Natural killer cell (primary cell): ENCODE measurements at regions not wholly inside any gene's neighbourhood (a gene's known extent, or its start where the extent isn't known, plus 50 kb on each side); places are given as distances from the start of the nearest gene placed in this dataset.

Experiments
- ATAC-seq, 3 donors: fragments of 150-1000 bp in 2 of 3; fragments of 200-7000 bp in 1 of 3; cut with Tn5 transposase; 1 replicate in 1 of 3; 2 replicates in 2 of 3; pipeline ENCODE4 v1.10.0; 2021; ENCODE audit warnings: mild to moderate bottlenecking in 2 of 3, moderate library complexity in 2 of 3
- DNase-seq, 2 donors: peaks; one replicate each; pipeline versions ENCODE4 v3.0.0 to v3.0.0-alpha.2; 2013 to 2021; ENCODE audit warnings: mixed read lengths in 1 of 2
- H3K27ac ChIP-seq: one replicate; pipeline ENCODE4 v1.5.1; 2013; ENCODE audit warnings: mild to moderate bottlenecking, low read length
- H3K27me3 ChIP-seq: one replicate; pipeline ENCODE4 v1.6.1; 2013; ENCODE audit warnings: low read length; ENCODE audit not compliant: control insufficient read depth, insufficient read depth
- H3K36me3 ChIP-seq: one replicate; pipeline ENCODE4 v1.6.1; 2013; ENCODE audit warnings: low read length; ENCODE audit not compliant: control insufficient read depth, insufficient read depth
- H3K4me1 ChIP-seq: one replicate; pipeline ENCODE4 v1.6.1; 2013; ENCODE audit warnings: low read length; ENCODE audit not compliant: control insufficient read depth, insufficient read depth
- H3K4me3 ChIP-seq: one replicate; pipeline ENCODE4 v1.5.1; 2013; ENCODE audit warnings: low read length
- H3K9me3 ChIP-seq: one replicate; pipeline ENCODE4 v1.6.1; 2013; ENCODE audit warnings: low read length; ENCODE audit not compliant: control insufficient read depth, insufficient read depth
- H3K27ac Mint-ChIP-seq, 2 donors: one replicate each; pipeline ENCODE4 v1.8.0; 2022; ENCODE audit warnings: mild to moderate bottlenecking in 2 of 2, mixed read lengths in 2 of 2, moderate library complexity in 1 of 2
- H3K27me3 Mint-ChIP-seq, 2 donors: one replicate each; pipeline ENCODE4 v1.8.0; 2022; ENCODE audit warnings: low read depth in 2 of 2, mixed read lengths in 2 of 2
- H3K36me3 Mint-ChIP-seq: one replicate; pipeline ENCODE4 v1.8.0; 2022; ENCODE audit warnings: mixed read lengths
- H3K4me1 Mint-ChIP-seq, 2 donors: one replicate each; pipeline ENCODE4 v1.8.0; 2022; ENCODE audit warnings: mixed read lengths in 2 of 2
- H3K4me3 Mint-ChIP-seq: one replicate; pipeline ENCODE4 v1.8.0; 2022; ENCODE audit warnings: mild to moderate bottlenecking, moderate library complexity, mixed read lengths
- H3K9me3 Mint-ChIP-seq, 2 donors: one replicate each; pipeline ENCODE4 v1.8.0; 2022; ENCODE audit warnings: mixed read lengths in 2 of 2
- CTCF ChIP-seq: fragments of 200-600 bp; IDR thresholded peaks from one replicate; pipeline ENCODE4 v1.8.0; 2022; ENCODE audit warnings: antibody characterized with exemption
- WGBS: methylation state at CpG from one replicate; pipeline ENCODE4 v1.1.7; 2013; ENCODE audit warnings: missing lambda C conversion rate; ENCODE audit not compliant: insufficient coverage; 5-methylcytosine and 5-hydroxymethylcytosine counted together
- intact Hi-C: fragments of 100-400 bp; cut with micrococcal nuclease; formaldehyde crosslinking; loops from one replicate; pipeline ENCODE4 v1.14.2; 2022

GRCh38 chr14:51353901-51354300, 113.9 kb downstream of the TMX1 start:
- Histone ChIP-seq H3K4me1 (no peaks in the 10 kb centered on the region), H3K27ac (no peak overlapping the region), H3K36me3 (no peaks in the 10 kb centered on the region), H3K9me3 (no peaks in the 10 kb centered on the region), H3K27me3 (no peaks in the 10 kb centered on the region), H3K4me3 (no peak overlapping the region)
- intact Hi-C loops, result no loop called here
- no peak for ATAC-seq
- Mint-ChIP-seq H3K4me1 (no peaks in the 10 kb centered on the region), H3K27ac (no peak overlapping the region), H3K27me3 (peaks cover 10 to 15% of the 10 kb centered on the region in 2 donors), H3K36me3 (no peaks in the 10 kb centered on the region), H3K9me3 (no peaks in the 10 kb centered on the region), H3K4me3 (no peak overlapping the region)
- no peak for DNase-seq
- no peak for TF ChIP-seq CTCF
- 100% methylated on average over 1 of the region's 1 CpG for whole genome bisulfite sequencing

GRCh38 chr14:51354846-51355245, 114.8 kb downstream of the TMX1 start:
- Histone ChIP-seq H3K27ac (no peak overlapping the region), H3K36me3 (no peaks in the 10 kb centered on the region), H3K9me3 (no peaks in the 10 kb centered on the region), H3K4me3 (no peak overlapping the region), H3K27me3 (no peaks in the 10 kb centered on the region), H3K4me1 (no peaks in the 10 kb centered on the region)
- H3K36me3 Mint-ChIP-seq, result no peaks in the 10 kb centered on the region
- no peaks in the 10 kb centered on the region for H3K4me1 Mint-ChIP-seq
- H3K9me3 Mint-ChIP-seq, result no peaks in the 10 kb centered on the region
- H3K27me3 Mint-ChIP-seq, result peaks cover 13 to 21% of the 10 kb centered on the region in 2 donors
- no peak overlapping the region for H3K4me3 Mint-ChIP-seq
- intact Hi-C loops, result no loop called here
- DNase-seq, result no peak
- H3K27ac Mint-ChIP-seq, result no peak overlapping the region
- TF ChIP-seq CTCF, result no peak
- no peak for ATAC-seq
- 100% methylated on average over 1 of the region's 1 CpG for WGBS

- DNase-seq (no peak), ATAC-seq (no peak)
- intact Hi-C loops, result no loop called here
- Mint-ChIP-seq H3K9me3 (no peaks in the 10 kb centered on the region), H3K27ac (no peak overlapping the region), H3K27me3 (peaks cover 14 to 21% of the 10 kb centered on the region in 2 donors), H3K4me1 (no peaks in the 10 kb centered on the region), H3K36me3 (no peaks in the 10 kb centered on the region), H3K4me3 (no peak overlapping the region)
- Histone ChIP-seq H3K27ac (no peak overlapping the region), H3K27me3 (no peaks in the 10 kb centered on the region), H3K4me1 (no peaks in the 10 kb centered on the region), H3K9me3 (no peaks in the 10 kb centered on the region), H3K36me3 (no peaks in the 10 kb centered on the region), H3K4me3 (no peak overlapping the region)
- TF ChIP-seq CTCF, result no peak
- 86% methylated on average over 5 of the region's 5 CpGs for WGBS
Observed at GRCh38 chr14:51356381-51356780, 116.3 kb downstream of the TMX1 start.

- no peaks in the 10 kb centered on the region for H3K9me3 Mint-ChIP-seq
- Histone ChIP-seq H3K4me1 (no peaks in the 10 kb centered on the region), H3K9me3 (no peaks in the 10 kb centered on the region), H3K27ac (no peak overlapping the region), H3K27me3 (no peaks in the 10 kb centered on the region), H3K4me3 (no peak overlapping the region), H3K36me3 (no peaks in the 10 kb centered on the region)
- no peaks in the 10 kb centered on the region for H3K36me3 Mint-ChIP-seq
- intact Hi-C loops, result no loop called here
- H3K27ac Mint-ChIP-seq, result no peak overlapping the region
- H3K27me3 Mint-ChIP-seq, result peaks cover 14 to 21% of the 10 kb centered on the region in 2 donors
- WGBS, result 100% methylated on average over 2 of the region's 3 CpGs
- no peaks in the 10 kb centered on the region for H3K4me1 Mint-ChIP-seq
- TF ChIP-seq CTCF, result no peak
- H3K4me3 Mint-ChIP-seq, result no peak overlapping the region
- DNase-seq, result no peak
- ATAC-seq, result no peak
Observed at GRCh38 chr14:51357250-51357649, 117.2 kb downstream of the TMX1 start.
